ENCODE measurements at regions not wholly inside any gene's neighbourhood (a gene's known extent, or its start where the extent isn't known, plus 50 kb on each side); places are given as distances from the start of the nearest gene placed in this dataset.
"Not testable (repeated sequence)": the region's sequence is repeated elsewhere in the genome, so short reads cannot be mapped to it uniquely, and the experiment has no call there.

- no peak for DNase-seq (ENCODE audit: low read depth)
Measured at GRCh38 chr4:141851246-141851891, 215.0 kb downstream of the IL15 start.

- DNase-seq (ENCODE audit: low read depth) = no peak
Measured at GRCh38 chr4:141853091-141853764, 216.8 kb downstream of the IL15 start.

DNA sequence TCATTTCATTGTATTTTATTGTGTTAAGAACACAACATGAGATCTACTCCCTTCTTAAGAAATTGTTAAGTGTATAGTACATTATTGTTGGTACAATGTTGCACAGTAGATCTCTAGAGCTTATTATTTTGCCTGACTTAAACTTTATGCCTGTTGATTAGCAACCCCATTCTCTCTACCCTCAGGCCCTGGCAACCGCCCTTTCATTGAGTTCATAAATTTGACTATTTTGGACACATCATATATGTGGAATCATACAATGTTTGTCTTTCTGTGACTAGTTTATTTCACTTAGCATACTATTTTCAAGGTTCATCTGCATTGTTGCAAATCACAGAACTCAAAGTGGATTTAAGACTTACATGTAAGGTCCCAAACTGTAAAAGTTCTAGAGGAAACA, 222.1 kb downstream of the IL15 start:
- no peak for DNase-seq (ENCODE audit: low read depth)

DNA sequence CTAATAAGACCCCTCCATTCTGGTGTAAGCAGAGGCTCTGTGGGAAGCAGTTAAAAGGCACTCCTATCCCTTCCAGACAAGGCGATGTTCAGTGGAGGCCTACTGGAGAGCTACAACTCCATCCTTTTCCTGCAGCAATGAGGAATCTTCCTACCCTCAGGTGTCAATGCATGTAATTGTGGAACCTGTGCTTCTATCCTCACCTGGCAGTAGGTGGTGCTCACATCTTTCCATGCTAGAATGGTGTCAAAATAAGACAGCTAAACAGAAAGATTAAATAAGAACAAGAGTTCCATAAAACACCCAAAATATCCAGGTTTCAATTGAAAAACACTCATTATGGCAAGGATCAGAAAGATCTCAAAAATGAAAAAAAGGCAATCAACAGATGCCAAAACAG, 224.6 kb downstream of the IL15 start:
- no peak for DNase-seq (ENCODE audit: low read depth)

DNA sequence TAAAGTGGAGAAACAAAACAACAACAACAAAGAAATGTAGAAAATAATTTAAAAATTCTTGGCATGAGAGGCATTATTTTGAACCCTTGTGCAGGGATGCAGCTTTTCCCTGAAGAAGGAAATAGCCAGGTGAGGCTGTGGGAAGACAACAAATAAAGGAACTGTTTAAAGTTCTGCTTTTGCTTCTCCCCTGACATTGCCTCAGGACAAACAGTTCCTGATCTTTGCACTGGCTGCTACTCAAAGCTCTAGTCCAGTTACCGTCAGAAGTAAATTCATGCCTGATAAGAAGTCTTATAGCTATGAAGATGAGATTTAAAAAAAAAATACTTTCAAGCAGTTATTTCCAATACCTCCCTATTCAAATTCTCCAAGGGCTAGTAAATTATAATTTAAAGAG, 233.8 kb downstream of the IL15 start:
- no peak for DNase-seq (ENCODE audit: low read depth)

- no peak for DNase-seq (ENCODE audit: low read depth)
Measured at GRCh38 chr4:141871086-141871770, 234.8 kb downstream of the IL15 start.

- not testable (repeated sequence) for DNase-seq (ENCODE audit: low read depth)
Measured at GRCh38 chr4:141882650-141883049, 246.3 kb downstream of the IL15 start.

- DNase-seq (ENCODE audit: low read depth) = no peak
Measured at GRCh38 chr4:141884070-141884469, 247.7 kb downstream of the IL15 start.

GRCh38 chr4:141885112-141885511, 248.7 kb downstream of the IL15 start:
- no peak for DNase-seq (ENCODE audit: low read depth)

DNA sequence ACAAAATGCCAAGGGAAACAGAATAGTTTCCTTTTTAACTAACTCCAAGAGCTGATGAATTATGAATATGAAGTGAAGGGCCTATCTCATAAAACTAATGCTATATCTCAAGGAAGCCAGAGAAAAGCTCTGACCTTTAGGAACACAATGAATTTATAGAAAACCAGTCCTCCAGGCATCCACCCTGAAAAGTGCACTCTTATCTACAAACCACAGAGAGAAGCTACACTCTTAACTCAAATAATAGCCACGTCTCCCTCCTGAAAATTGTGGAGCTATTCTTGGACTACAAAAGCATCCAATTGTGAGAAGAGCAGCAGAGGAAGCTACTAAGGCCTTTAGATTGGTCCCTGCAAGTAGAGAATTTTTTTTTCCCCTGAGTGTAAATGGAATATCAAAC, 253.9 kb downstream of the IL15 start:
- no peak for DNase-seq (ENCODE audit: low read depth)

- no peak for DNase-seq (ENCODE audit: low read depth)
Measured at GRCh38 chr4:141891260-141892120, 255.1 kb downstream of the IL15 start.

DNA sequence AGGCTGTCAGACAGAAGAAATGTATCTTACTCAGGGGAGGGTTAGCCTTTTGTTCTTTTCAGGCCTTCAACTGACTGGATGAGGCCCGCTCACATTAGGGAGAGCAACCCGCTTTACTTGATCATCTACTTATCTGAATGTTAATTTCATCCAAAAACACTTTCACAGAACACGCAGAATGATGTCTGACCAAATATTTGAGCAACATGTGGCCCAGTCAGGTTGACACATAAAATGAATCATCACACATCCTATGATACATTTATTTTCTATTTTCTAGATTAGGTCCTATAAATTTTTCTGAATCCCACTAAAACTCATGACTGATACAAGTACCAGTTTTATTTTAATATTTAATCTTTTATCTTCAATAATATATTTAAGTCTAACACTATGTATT, 260.3 kb downstream of the IL15 start:
- DNase-seq (ENCODE audit: low read depth) = no peak

GRCh38 chr4:141898346-141898745, 262.0 kb downstream of the IL15 start:
- no peak for DNase-seq (ENCODE audit: low read depth)

DNA sequence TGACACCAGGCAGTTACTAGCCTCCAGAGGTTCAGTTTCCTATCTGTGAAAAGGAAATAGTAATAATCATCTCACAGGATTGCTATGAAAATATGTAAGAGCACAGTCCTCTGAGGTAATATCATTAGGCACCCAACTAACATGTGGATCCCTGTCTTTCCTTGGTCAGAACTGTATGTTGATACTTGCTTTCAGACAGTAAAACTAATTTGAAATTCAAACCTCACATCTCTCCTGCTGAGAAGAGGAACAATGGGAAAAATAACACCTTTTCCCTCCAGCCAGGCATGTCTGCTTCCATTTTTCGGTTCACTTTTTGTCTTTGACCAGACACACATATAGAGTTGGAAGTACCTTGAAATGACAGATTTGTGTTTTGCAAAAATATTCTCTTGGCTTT, 262.7 kb downstream of the IL15 start:
- DNase-seq (ENCODE audit: low read depth) = no peak

DNA sequence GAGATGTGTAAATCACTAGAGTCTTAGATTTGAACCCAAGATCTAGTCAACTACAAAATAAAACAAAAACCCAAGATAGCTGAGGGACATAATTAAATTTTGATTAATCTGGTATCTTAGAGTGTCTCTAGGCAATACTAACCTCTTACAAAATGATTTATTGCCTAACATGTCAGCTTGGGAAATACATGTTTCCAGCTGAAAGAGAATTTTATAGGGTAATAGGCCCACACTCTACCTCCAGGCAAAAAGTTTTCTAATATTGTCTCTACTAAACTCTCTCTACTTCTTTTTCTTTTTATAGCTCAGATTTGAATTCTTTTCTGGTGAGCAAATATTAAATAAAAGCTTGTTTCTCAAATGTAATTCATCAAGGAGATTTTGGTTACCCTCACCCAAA, 263.2 kb downstream of the IL15 start:
- DNase-seq (ENCODE audit: low read depth) = no peak

DNA sequence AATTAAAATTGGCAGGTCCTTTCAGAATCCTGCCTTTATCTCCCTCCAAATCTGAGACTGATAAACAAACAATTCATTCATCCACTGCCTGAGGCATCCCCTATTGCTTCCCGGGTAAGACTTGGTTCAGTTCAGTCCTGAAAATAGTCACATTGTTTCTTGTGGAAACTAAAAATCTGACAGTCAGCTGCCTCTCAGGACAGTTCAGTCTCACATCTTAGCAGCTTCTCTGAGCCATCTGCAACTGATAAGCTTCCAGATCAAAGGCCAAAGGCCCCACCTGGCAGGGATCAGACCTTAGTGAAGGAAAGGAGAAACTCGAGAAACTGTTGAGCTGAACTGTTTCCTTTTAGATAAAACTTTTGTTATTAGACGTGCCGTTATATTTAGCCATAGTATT, 264.5 kb downstream of the IL15 start:
- no peak for DNase-seq (ENCODE audit: low read depth)

GRCh38 chr4:141905751-141906150, 269.4 kb downstream of the IL15 start:
- DNase-seq (ENCODE audit: low read depth) = peak; percentile 93

DNA sequence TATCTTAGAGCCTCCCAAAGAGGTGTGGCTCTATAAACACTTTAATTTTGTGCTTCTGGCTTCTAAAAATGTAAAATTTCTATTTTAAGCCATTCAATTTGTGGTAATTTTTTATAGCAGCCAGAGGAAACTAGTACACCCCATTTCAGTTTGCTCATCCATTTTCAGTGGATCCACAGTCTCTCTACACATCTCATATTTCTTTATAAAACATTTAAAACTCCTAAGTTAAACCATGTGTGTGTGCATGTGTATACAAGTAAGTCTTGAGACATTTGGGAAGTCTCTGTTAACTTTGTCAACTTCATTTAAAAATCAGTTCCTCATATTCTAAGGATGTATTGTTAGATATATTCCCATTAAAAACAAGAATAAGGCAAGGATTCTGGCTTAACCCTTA, 273.2 kb downstream of the IL15 start:
- DNase-seq (ENCODE audit: low read depth) = no peak

DNA sequence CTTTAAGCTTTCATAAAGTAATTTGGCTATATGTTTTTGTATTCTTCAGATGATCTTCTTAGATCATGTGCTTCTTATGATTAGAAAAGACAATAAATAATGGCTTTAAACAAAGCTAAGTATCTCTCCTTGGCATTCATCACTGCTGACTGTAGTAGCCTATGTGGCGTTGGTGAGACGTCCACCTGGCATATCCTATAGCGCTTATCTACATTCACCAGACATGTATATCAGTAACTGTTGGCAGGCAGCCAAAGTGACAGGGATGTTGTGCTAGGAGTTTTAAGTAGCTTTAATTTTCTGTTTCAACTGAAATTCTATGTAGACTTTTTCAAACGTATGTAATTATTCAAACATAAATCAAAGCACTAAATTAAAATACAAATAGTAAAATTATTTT, 276.4 kb downstream of the IL15 start:
- no peak for DNase-seq (ENCODE audit: low read depth)

DNA sequence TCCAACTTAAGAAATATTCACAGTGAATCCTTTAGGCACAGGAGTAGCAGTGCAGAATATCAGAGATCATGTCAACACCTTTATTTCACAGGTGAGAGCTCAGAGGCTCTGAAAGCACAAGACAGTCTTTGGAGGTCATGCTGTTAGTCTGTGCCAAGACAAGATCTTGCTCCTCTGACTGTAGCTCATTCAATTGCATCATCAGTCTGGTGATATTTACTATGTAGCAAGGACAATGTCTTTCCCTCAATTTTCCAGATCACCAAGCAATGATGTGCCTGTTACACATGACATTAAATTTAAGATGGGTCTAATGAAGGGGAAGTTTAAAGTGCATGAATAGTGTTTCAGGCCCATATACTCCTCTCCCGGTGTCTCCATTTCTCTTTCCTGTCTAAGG, 277.5 kb downstream of the IL15 start:
- no peak for DNase-seq (ENCODE audit: low read depth)

DNA sequence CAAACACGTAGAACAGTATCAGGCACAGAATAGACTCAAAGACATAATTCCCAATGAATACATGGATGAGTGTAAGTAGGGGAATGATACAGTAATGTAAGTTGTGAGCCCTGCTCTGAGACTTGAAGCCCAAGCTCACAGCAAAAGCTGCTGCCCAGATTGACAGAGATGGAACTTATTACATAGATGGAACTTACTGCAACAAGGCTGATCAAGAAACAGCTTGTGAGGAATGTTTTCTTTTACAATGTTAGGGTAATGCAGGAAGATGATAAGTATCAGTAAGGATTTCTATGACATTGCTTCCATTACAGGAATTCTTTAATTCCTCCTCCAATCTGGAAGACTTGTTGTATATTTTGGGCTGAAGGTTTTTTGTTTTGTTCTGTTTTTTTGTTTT, 278.4 kb downstream of the IL15 start:
- DNase-seq (ENCODE audit: low read depth) = no peak

DNA sequence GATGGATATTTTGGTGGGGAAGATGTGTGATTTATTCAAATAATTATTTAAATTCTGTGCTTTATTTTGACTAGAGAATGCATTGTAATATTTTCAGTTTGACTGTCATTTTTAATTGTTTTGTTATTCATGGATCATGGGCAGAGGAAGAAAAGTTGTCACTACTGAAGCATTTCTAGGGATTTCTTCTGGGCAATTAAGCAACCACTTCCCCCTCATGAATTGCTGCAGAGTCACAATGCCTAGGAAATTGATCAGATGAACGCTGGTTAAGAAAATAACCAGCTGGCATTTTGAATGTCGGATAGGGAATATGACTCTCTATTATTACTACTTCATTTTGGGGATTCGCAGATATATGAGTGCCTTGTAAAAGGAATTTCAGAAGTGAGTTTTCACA, 283.3 kb downstream of the IL15 start:
- DNase-seq (ENCODE audit: low read depth) = no peak

GRCh38 chr4:141921293-141921692, 284.9 kb downstream of the IL15 start:
- DNase-seq (ENCODE audit: low read depth) = no peak

Measured in GM04503 (cell line).